Rectal smooth muscle tissue (tissue), 1 donor: ENCODE measurements at regions not wholly inside any gene's neighbourhood (a gene's known extent, or its start where the extent isn't known, plus 50 kb on each side); places are given as distances from the start of the nearest gene placed in this dataset.

Experiments
- H3K27ac ChIP-seq: one replicate; pipeline ENCODE4 v1.7.0; 2013; ENCODE audit warnings: low read depth, low read length, inconsistent platforms
- H3K27me3 ChIP-seq: one replicate; pipeline ENCODE4 v1.7.0; 2013; ENCODE audit warnings: low read length; ENCODE audit not compliant: control insufficient read depth, insufficient read depth
- H3K36me3 ChIP-seq: one replicate; pipeline ENCODE4 v1.7.0; 2013; ENCODE audit warnings: low read length; ENCODE audit not compliant: control insufficient read depth, insufficient read depth
- H3K4me1 ChIP-seq: one replicate; pipeline ENCODE4 v1.7.0; 2013; ENCODE audit warnings: low read length; ENCODE audit not compliant: control insufficient read depth, insufficient read depth
- H3K4me3 ChIP-seq: one replicate; pipeline ENCODE4 v1.7.0; 2013; ENCODE audit warnings: low read length
- H3K9ac ChIP-seq: one replicate; pipeline ENCODE4 v1.7.0; 2013; ENCODE audit warnings: low read length

- Histone ChIP-seq H3K36me3 (no peaks in the 10 kb centered on the region), H3K27me3 (no peaks in the 10 kb centered on the region), H3K9ac (no peak overlapping the region), H3K27ac (no peak overlapping the region), H3K4me1 (no peaks in the 10 kb centered on the region), H3K4me3 (no peak overlapping the region)
These were observed 62.4 kb upstream of the FOXG1 start for GRCh38 chr14:28704153-28704552.

GRCh38 chr14:28707814-28708213 is 58.8 kb upstream of the FOXG1 start:
- Histone ChIP-seq H3K4me3 (no peak overlapping the region), H3K27me3 (no peaks in the 10 kb centered on the region), H3K4me1 (no peaks in the 10 kb centered on the region), H3K27ac (no peak overlapping the region), H3K9ac (no peak overlapping the region), H3K36me3 (no peaks in the 10 kb centered on the region)

- Histone ChIP-seq H3K4me1 (no peaks in the 10 kb centered on the region), H3K36me3 (no peaks in the 10 kb centered on the region), H3K27ac (no peak overlapping the region), H3K4me3 (no peak overlapping the region), H3K27me3 (no peaks in the 10 kb centered on the region), H3K9ac (no peak overlapping the region)
These were observed 56.8 kb upstream of the FOXG1 start for GRCh38 chr14:28709571-28710305.
